HepG2 (cell line): ENCODE measurements at regions not wholly inside any gene's neighbourhood (a gene's known extent, or its start where the extent isn't known, plus 50 kb on each side); places are given as distances from the start of the nearest gene placed in this dataset.

ENCODE experiments used
- ATAC-seq: fragments of 200-7000 bp; cut with Tn5 transposase; 3 replicates; pipeline ENCODE4 v1.9.1; 2020; ENCODE audit warnings: mild to moderate bottlenecking, moderate library complexity
- BruUV-seq: library from RNA; stranded (reverse); fragments of 400-500 nt; replicated peaks from 2 replicates; lab custom pipeline; 2021; lab: Mats Ljungman, UMichigan
- CTCF ChIA-PET: fragments of 300-600 bp; formaldehyde crosslinking; extraction: SDS; loops from one replicate; lab custom pipeline; 2021; ENCODE audit warnings: low total read pairs, inconsistent platforms, low intra/inter-chr PET ratio; lab: Yijun Ruan, JAX
- POLR2A ChIA-PET: fragments of 350-600 bp; sonication (Branson Sonifier 250); formaldehyde crosslinking; loops from one replicate; lab custom pipeline; 2020; ENCODE audit warnings: antibody characterized with exemption, inconsistent platforms; lab: Yijun Ruan, JAX
- DNase-seq: peaks from one replicate; pipeline ENCODE4 v3.0.0-alpha.2; 2015; ENCODE audit warnings: low spot score
- FAIRE-seq: peaks from 3 replicates; lab custom pipeline; 2011; peaks lifted over from hg19 to GRCh38; lab: Jason Lieb, UNC
- H2AFZ ChIP-seq: one replicate; pipeline ENCODE4 v1.6.1; 2011; ENCODE audit warnings: low read length, inconsistent platforms
- H3K27ac ChIP-seq: fragments of 300-600 bp; 3 replicates; pipeline ENCODE4 v1.8.0; 2011; ENCODE audit warnings: mixed run types, mild to moderate bottlenecking, mixed read lengths, low read length, inconsistent platforms; ENCODE audit not compliant: insufficient read depth; ENCODE audit errors: extremely low read length
- H3K27me3 ChIP-seq, 2 experiments: fragments of 200-600 bp in 1 of 2; 2 replicates in 1 of 2; 3 replicates in 1 of 2; pipeline versions ENCODE4 v1.6.0 to v1.8.0; 2011; ENCODE audit warnings: low read length in 2 of 2, mild to moderate bottlenecking in 2 of 2, moderate library complexity in 2 of 2, inconsistent platforms in 1 of 2; ENCODE audit not compliant: insufficient read depth in 2 of 2, control insufficient read depth in 1 of 2
- H3K36me3 ChIP-seq, 2 experiments: fragments of 200-600 bp in 1 of 2; replicated peaks in 1 of 2; 2 replicates in 1 of 2; 3 replicates in 1 of 2; pipeline versions ENCODE4 v1.5.1 to v1.8.0; 2011; ENCODE audit warnings: low read length in 2 of 2, inconsistent platforms in 1 of 2; ENCODE audit not compliant: insufficient read depth in 2 of 2, control insufficient read depth in 1 of 2
- H3K4me1 ChIP-seq: 2 replicates; pipeline ENCODE4 v1.5.1; 2012; ENCODE audit warnings: low read length, inconsistent platforms; ENCODE audit not compliant: insufficient read depth
- H3K4me2 ChIP-seq: 2 replicates; pipeline ENCODE4 v1.6.0; 2011; ENCODE audit warnings: low read depth, low read length, inconsistent platforms
- H3K4me3 ChIP-seq, 3 experiments: fragments of 200-600 bp in 1 of 3; sonication (generic), shearing (Covaris generic) in 1 of 3; replicated peaks in 1 of 3; 2 replicates each; pipeline ENCODE4 v1.5.1; 2011 to 2016; ENCODE audit warnings: low read length in 3 of 3, inconsistent platforms in 2 of 3, low read depth in 2 of 3, mild to moderate bottlenecking in 2 of 3, control low read depth in 1 of 3, mixed read lengths in 1 of 3; ENCODE audit not compliant: insufficient read depth in 1 of 3
- H3K79me2 ChIP-seq: one replicate; pipeline ENCODE4 v1.6.1; 2011; ENCODE audit warnings: low read length, inconsistent platforms; ENCODE audit not compliant: insufficient read depth
- H3K9ac ChIP-seq: 2 replicates; pipeline ENCODE4 v1.6.0; 2011; ENCODE audit warnings: mild to moderate bottlenecking, low read depth, low read length, inconsistent platforms; ENCODE audit not compliant: insufficient read depth
- H3K9me3 ChIP-seq: 2 replicates; pipeline ENCODE4 v1.5.1; 2012; ENCODE audit warnings: mild to moderate bottlenecking, low read length
- H4K20me1 ChIP-seq: 2 replicates; pipeline ENCODE4 v1.6.0; 2011; ENCODE audit warnings: inconsistent platforms, mild to moderate bottlenecking, low read length, moderate library complexity; ENCODE audit not compliant: insufficient read depth
- BCL6 ChIP-seq: IDR thresholded peaks from 2 replicates; pipeline ENCODE4 v1.6.1; 2016; ENCODE audit warnings: missing genetic modification reagents, missing compliant biosample characterization
- CEBPB ChIP-seq: IDR thresholded peaks from 2 replicates; pipeline ENCODE4 v1.6.1; 2011; ENCODE audit warnings: low read depth, low read length, improper control_type of control experiment, borderline replicate concordance
- ELF3 ChIP-seq: IDR thresholded peaks from 2 replicates; pipeline ENCODE4 v1.6.1; 2016; ENCODE audit warnings: missing genetic modification reagents, missing compliant biosample characterization
- FOXA3 ChIP-seq: IDR thresholded peaks from 2 replicates; pipeline ENCODE4 v1.6.1; 2016; ENCODE audit warnings: missing genetic modification reagents, missing compliant biosample characterization
- GATAD2A ChIP-seq: IDR thresholded peaks from 2 replicates; pipeline ENCODE4 v1.6.1; 2016
- HDAC6 ChIP-seq: fragments of 200-600 bp; sonication (generic); IDR thresholded peaks from 2 replicates; pipeline ENCODE4 v1.7.0; 2017; ENCODE audit warnings: mild to moderate bottlenecking, antibody characterized with exemption, low read length, low read depth
- HES4 ChIP-seq: sonication (generic); formaldehyde crosslinking; IDR thresholded peaks from 2 replicates; pipeline ENCODE4 v1.9.0; 2021; ENCODE audit warnings: mild to moderate bottlenecking, missing genetic modification reagents, borderline replicate concordance
- HMG20A ChIP-seq: IDR thresholded peaks from 2 replicates; pipeline ENCODE4 v1.6.1; 2016; ENCODE audit warnings: borderline replicate concordance
- IRF2 ChIP-seq: IDR thresholded peaks from 2 replicates; pipeline ENCODE4 v1.6.1; 2018; ENCODE audit warnings: missing genetic modification reagents, missing compliant biosample characterization
- SOX5 ChIP-seq: IDR thresholded peaks from 2 replicates; pipeline ENCODE4 v1.6.1; 2016; ENCODE audit warnings: borderline replicate concordance
- ZBTB21 ChIP-seq: sonication (generic); formaldehyde crosslinking; IDR thresholded peaks from 2 replicates; pipeline ENCODE4 v1.4.0; 2020; ENCODE audit warnings: missing genetic modification reagents
- ZBTB8A ChIP-seq: sonication (generic); formaldehyde crosslinking; IDR thresholded peaks from 2 replicates; pipeline ENCODE4 v1.4.0; 2020; ENCODE audit warnings: mild to moderate bottlenecking, low read depth, missing genetic modification reagents, borderline replicate concordance
- ZMYM4 ChIP-seq: sonication (generic); formaldehyde crosslinking; IDR thresholded peaks from 2 replicates; pipeline ENCODE4 v1.8.1; 2023; ENCODE audit warnings: mild to moderate bottlenecking, missing genetic modification reagents
- ZNF160 ChIP-seq: sonication (generic); formaldehyde crosslinking; IDR thresholded peaks from 2 replicates; pipeline ENCODE4 v1.8.0; 2022; ENCODE audit warnings: mild to moderate bottlenecking, inconsistent platforms, missing genetic modification reagents
- ZNF572 ChIP-seq: sonication (generic); formaldehyde crosslinking; IDR thresholded peaks from 2 replicates; pipeline ENCODE4 v1.5.1; 2020; ENCODE audit warnings: mild to moderate bottlenecking, missing genetic modification reagents
- ZNF616 ChIP-seq: sonication (generic); formaldehyde crosslinking; IDR thresholded peaks from 2 replicates; pipeline ENCODE4 v1.5.0; 2020; ENCODE audit warnings: low read depth, mild to moderate bottlenecking, missing genetic modification reagents
- WGBS: methylation state at CpG from one replicate; pipeline ENCODE4 v1.1.6; 2017; ENCODE audit warnings: low lambda C conversion rate; 5-methylcytosine and 5-hydroxymethylcytosine counted together
- in situ Hi-C: cut with HindIII; loops from 2 replicates; pipeline ENCODE4 v1.10.0; 2017; ENCODE audit warnings: low pct_unique_long_range_greater_than_20kb; ENCODE audit not compliant: extremely low pct_ligation_motif_present
- intact Hi-C: fragments of 100-400 bp; cut with micrococcal nuclease; formaldehyde crosslinking; loops from one replicate; pipeline ENCODE4 v1.10.0; 2022; ENCODE audit not compliant: unreplicated experiment
- TF ChIP-seq, protein P1 (sequence below): sonication (generic); formaldehyde crosslinking; IDR thresholded peaks from 2 replicates; pipeline ENCODE4 v1.4.0; 2020; ENCODE audit warnings: missing genetic modification reagents, mild to moderate bottlenecking, borderline replicate concordance
- TF ChIP-seq, protein P2 (sequence below): sonication (generic); formaldehyde crosslinking; IDR thresholded peaks from 2 replicates; pipeline ENCODE4 v1.8.0; 2023; ENCODE audit warnings: mild to moderate bottlenecking, missing genetic modification reagents
- TF ChIP-seq, protein P3 (sequence below): sonication (generic); formaldehyde crosslinking; IDR thresholded peaks from 2 replicates; pipeline ENCODE4 v1.5.1; 2020; ENCODE audit warnings: mild to moderate bottlenecking, missing genetic modification reagents, borderline replicate concordance

DNA sequence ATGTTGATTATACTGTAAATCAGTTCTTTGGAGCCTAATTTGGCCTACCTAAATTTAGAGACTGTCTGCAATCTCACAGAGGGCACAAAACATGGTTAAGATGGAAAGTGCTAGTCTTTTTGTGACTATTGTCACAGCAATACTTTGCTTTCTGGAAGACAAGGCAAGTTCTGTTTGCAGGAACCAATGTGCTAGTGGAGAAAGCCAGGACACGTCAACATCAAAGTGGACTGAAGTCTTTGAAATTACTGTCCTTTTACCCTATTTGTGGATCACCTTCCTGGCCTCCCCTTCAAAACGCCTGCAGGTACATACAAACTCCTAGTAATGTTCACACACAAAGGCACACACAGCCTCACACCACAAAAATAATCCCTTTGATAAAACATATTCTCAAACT lies 248.7 kb downstream of the MAN2A1 start:
- FAIRE-seq = no peak
- ATAC-seq = no peak; the same call in 2 of the 3 replicates
- intact Hi-C loops (no loop called here), in situ Hi-C loops (no loop called here)
- H3K27me3 ChIP-seq = no peaks in the 10 kb centered on the region
- peak overlapping the region; percentile 25 for H2AFZ ChIP-seq
- H3K4me2 ChIP-seq = peak overlapping the region; percentile 36
- WGBS = 8% methylated on average over 2 of the region's 2 CpGs
- ChIA-PET POLR2A (interaction anchor here (1.5 kb wide), 1 partner anchor 37 kb away, joined by 6 read pairs; no protein-coding TSS in a partner anchor), CTCF (no interaction called here)
- peaks cover 33% of the 10 kb centered on the region for H3K4me1 ChIP-seq
- H3K4me3 ChIP-seq = no peak overlapping the region
- DNase-seq = peak; percentile 24
- no peak overlapping the region for H3K9ac ChIP-seq
- BruUV-seq = no TSS peak
- H3K27ac ChIP-seq = no peak overlapping the region
- no peaks in the 10 kb centered on the region for H4K20me1 ChIP-seq
- H3K36me3 ChIP-seq = no peaks in the 10 kb centered on the region
- no peaks in the 10 kb centered on the region for H3K79me2 ChIP-seq
- H3K9me3 ChIP-seq = no peaks in the 10 kb centered on the region
- peak; percentile 52; the same call in 1 of the 2 replicates for TF ChIP-seq HMG20A (CRISPR knock-in tag)
- peak; percentile 35; the same call in 1 of the 2 replicates for TF ChIP-seq FOXA3 (CRISPR knock-in tag)
- no peak for TF ChIP-seq ZNF572 (CRISPR knock-in tag)
- peak; percentile 30; the same call in 1 of the 2 replicates for TF ChIP-seq GATAD2A (CRISPR knock-in tag)
- TF ChIP-seq ELF3 (CRISPR knock-in tag) = 0 out of 2 replicates have a peak, but pooled peaks have one; percentile 17
- TF ChIP-seq IRF2 = no peak
- TF ChIP-seq HES4 (CRISPR knock-in tag) = no peak
- 0 out of 2 replicates have a peak, but pooled peaks have one; percentile 8 for TF ChIP-seq ZMYM4 (CRISPR knock-in tag)
- peak; percentile 52; the same call in 1 of the 2 replicates for TF ChIP-seq SOX5
- TF ChIP-seq, protein P1, sequence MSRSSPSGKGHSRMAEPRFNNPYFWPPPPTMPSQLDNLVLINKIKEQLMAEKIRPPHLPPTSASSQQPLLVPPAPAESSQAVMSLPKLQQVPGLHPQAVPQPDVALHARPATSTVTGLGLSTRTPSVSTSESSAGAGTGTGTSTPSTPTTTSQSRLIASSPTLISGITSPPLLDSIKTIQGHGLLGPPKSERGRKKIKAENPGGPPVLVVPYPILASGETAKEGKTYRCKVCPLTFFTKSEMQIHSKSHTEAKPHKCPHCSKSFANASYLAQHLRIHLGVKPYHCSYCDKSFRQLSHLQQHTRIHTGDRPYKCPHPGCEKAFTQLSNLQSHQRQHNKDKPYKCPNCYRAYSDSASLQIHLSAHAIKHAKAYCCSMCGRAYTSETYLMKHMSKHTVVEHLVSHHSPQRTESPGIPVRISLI (CRISPR knock-in tag) = no peak
- TF ChIP-seq CEBPB = no peak
- no peak for TF ChIP-seq ZBTB8A
- TF ChIP-seq BCL6 (CRISPR knock-in tag) = 0 out of 2 replicates have a peak, but pooled peaks have one; percentile 16
- no peak for TF ChIP-seq ZNF160 (CRISPR knock-in tag)
- no peak for TF ChIP-seq ZBTB21 (CRISPR knock-in tag)
- no peak for TF ChIP-seq ZNF616 (CRISPR knock-in tag)
- TF ChIP-seq, protein P2, sequence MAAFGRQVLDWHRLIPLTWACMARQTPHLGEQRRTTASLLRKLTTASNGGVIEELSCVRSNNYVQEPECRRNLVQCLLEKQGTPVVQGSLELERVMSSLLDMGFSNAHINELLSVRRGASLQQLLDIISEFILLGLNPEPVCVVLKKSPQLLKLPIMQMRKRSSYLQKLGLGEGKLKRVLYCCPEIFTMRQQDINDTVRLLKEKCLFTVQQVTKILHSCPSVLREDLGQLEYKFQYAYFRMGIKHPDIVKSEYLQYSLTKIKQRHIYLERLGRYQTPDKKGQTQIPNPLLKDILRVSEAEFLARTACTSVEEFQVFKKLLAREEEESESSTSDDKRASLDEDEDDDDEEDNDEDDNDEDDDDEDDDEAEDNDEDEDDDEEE = no peak
- no peak for TF ChIP-seq HDAC6
- TF ChIP-seq, protein P3, sequence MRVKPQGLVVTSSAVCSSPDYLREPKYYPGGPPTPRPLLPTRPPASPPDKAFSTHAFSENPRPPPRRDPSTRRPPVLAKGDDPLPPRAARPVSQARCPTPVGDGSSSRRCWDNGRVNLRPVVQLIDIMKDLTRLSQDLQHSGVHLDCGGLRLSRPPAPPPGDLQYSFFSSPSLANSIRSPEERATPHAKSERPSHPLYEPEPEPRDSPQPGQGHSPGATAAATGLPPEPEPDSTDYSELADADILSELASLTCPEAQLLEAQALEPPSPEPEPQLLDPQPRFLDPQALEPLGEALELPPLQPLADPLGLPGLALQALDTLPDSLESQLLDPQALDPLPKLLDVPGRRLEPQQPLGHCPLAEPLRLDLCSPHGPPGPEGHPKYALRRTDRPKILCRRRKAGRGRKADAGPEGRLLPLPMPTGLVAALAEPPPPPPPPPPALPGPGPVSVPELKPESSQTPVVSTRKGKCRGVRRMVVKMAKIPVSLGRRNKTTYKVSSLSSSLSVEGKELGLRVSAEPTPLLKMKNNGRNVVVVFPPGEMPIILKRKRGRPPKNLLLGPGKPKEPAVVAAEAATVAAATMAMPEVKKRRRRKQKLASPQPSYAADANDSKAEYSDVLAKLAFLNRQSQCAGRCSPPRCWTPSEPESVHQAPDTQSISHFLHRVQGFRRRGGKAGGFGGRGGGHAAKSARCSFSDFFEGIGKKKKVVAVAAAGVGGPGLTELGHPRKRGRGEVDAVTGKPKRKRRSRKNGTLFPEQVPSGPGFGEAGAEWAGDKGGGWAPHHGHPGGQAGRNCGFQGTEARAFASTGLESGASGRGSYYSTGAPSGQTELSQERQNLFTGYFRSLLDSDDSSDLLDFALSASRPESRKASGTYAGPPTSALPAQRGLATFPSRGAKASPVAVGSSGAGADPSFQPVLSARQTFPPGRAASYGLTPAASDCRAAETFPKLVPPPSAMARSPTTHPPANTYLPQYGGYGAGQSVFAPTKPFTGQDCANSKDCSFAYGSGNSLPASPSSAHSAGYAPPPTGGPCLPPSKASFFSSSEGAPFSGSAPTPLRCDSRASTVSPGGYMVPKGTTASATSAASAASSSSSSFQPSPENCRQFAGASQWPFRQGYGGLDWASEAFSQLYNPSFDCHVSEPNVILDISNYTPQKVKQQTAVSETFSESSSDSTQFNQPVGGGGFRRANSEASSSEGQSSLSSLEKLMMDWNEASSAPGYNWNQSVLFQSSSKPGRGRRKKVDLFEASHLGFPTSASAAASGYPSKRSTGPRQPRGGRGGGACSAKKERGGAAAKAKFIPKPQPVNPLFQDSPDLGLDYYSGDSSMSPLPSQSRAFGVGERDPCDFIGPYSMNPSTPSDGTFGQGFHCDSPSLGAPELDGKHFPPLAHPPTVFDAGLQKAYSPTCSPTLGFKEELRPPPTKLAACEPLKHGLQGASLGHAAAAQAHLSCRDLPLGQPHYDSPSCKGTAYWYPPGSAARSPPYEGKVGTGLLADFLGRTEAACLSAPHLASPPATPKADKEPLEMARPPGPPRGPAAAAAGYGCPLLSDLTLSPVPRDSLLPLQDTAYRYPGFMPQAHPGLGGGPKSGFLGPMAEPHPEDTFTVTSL (CRISPR knock-in tag) = peak; percentile 48; the same call in 1 of the 2 replicates
